DND-41 (cell line): ENCODE measurements at regions not wholly inside any gene's neighbourhood (a gene's known extent, or its start where the extent isn't known, plus 50 kb on each side); places are given as distances from the start of the nearest gene placed in this dataset.

Experiments used
- ATAC-seq: fragments of 200-7000 bp; cut with Tn5 transposase; 3 replicates; pipeline ENCODE4 v1.9.1; 2021; ENCODE audit warnings: low read depth; ENCODE audit not compliant: insufficient read depth
- DNase-seq: peaks from one replicate; pipeline ENCODE4 v3.0.0-alpha.2; 2020
- H2AFZ ChIP-seq: 2 replicates; pipeline ENCODE4 v1.6.0; 2012; ENCODE audit warnings: low read depth, low read length
- H3K27ac ChIP-seq: 2 replicates; pipeline ENCODE4 v1.5.1; 2012; ENCODE audit warnings: low read length, inconsistent platforms
- H3K27me3 ChIP-seq: fragments of 200-600 bp; sonication (generic); 2 replicates; pipeline ENCODE4 v1.6.0; 2012; ENCODE audit warnings: low read length, mild to moderate bottlenecking, inconsistent platforms; ENCODE audit not compliant: insufficient read depth, poor library complexity
- H3K36me3 ChIP-seq: 2 replicates; pipeline ENCODE4 v1.5.1; 2012; ENCODE audit warnings: low read length, inconsistent platforms; ENCODE audit not compliant: insufficient read depth
- H3K4me1 ChIP-seq: 2 replicates; pipeline ENCODE4 v1.5.1; 2012; ENCODE audit warnings: mild to moderate bottlenecking, low read length; ENCODE audit not compliant: insufficient read depth
- H3K4me2 ChIP-seq: 2 replicates; pipeline ENCODE4 v1.6.0; 2012; ENCODE audit warnings: mild to moderate bottlenecking, moderate library complexity, low read length, inconsistent platforms; ENCODE audit not compliant: insufficient read depth
- H3K4me3 ChIP-seq, 2 experiments: fragments of 200-600 bp in 1 of 2; shearing (Covaris generic) in 1 of 2; 2 replicates each; pipeline ENCODE4 v1.5.1; 2012 to 2016; ENCODE audit warnings: inconsistent platforms in 2 of 2, low read length in 2 of 2, mild to moderate bottlenecking in 2 of 2, low read depth in 1 of 2, moderate library complexity in 1 of 2
- H3K79me2 ChIP-seq: 2 replicates; pipeline ENCODE4 v1.6.0; 2012; ENCODE audit warnings: low read length, inconsistent platforms; ENCODE audit not compliant: insufficient read depth
- H3K9ac ChIP-seq: 2 replicates; pipeline ENCODE4 v1.6.0; 2012; ENCODE audit warnings: low read depth, mild to moderate bottlenecking, inconsistent platforms, low read length, moderate library complexity
- H3K9me3 ChIP-seq: 2 replicates; pipeline ENCODE4 v1.5.1; 2012; ENCODE audit warnings: low read length, moderate library complexity, mild to moderate bottlenecking, inconsistent platforms; ENCODE audit not compliant: insufficient read depth, severe bottlenecking
- H4K20me1 ChIP-seq: 2 replicates; pipeline ENCODE4 v1.6.0; 2012; ENCODE audit warnings: low read length; ENCODE audit not compliant: insufficient read depth
- CTCF ChIP-seq: IDR thresholded peaks from 2 replicates; pipeline ENCODE4 v1.5.1; 2012; ENCODE audit warnings: borderline replicate concordance, low read length, moderate library complexity, mild to moderate bottlenecking; ENCODE audit not compliant: poor library complexity, severe bottlenecking; ENCODE audit errors: extremely low read depth
- EZH2 ChIP-seq: IDR thresholded peaks from 3 replicates; pipeline ENCODE4 v1.6.1; 2012; ENCODE audit warnings: borderline replicate concordance, low read depth, mild to moderate bottlenecking, moderate library complexity, low read length, inconsistent platforms; ENCODE audit not compliant: severe bottlenecking

GRCh38 chr6:14373648-14374437 is 256.3 kb downstream of the CD83 start:
- Histone ChIP-seq H3K9me3 (no peaks in the 10 kb centered on the region), H3K27ac (no peak overlapping the region), H3K4me3 (no peak overlapping the region), H3K4me2 (no peak overlapping the region), H3K4me1 (peaks cover 24% of the 10 kb centered on the region), H3K27me3 (no peaks in the 10 kb centered on the region), H3K9ac (no peak overlapping the region), H3K79me2 (no peaks in the 10 kb centered on the region), H2AFZ (no peak overlapping the region), H3K36me3 (no peaks in the 10 kb centered on the region), H4K20me1 (no peaks in the 10 kb centered on the region)
- ATAC-seq (no peak), DNase-seq (no peak)
- TF ChIP-seq EZH2 (no peak), CTCF (no peak)

GRCh38 chr6:14375930-14376329 is 258.4 kb downstream of the CD83 start:
- TF ChIP-seq CTCF = no peak
- no peak for TF ChIP-seq EZH2
- Histone ChIP-seq H3K4me1 (peaks cover 40% of the 10 kb centered on the region), H2AFZ (peak overlapping the region; percentile 34), H3K27me3 (no peaks in the 10 kb centered on the region), H3K27ac (peak overlapping the region; percentile 67), H3K4me3 (no peak overlapping the region), H4K20me1 (no peaks in the 10 kb centered on the region), H3K36me3 (no peaks in the 10 kb centered on the region), H3K4me2 (peak overlapping the region; percentile 37), H3K79me2 (no peaks in the 10 kb centered on the region), H3K9ac (no peak overlapping the region), H3K9me3 (no peaks in the 10 kb centered on the region)
- DNase-seq = no peak
- peak; percentile 82 for ATAC-seq

GRCh38 chr6:14379568-14379967 is 262.0 kb downstream of the CD83 start:
- no peak overlapping the region for H3K9ac ChIP-seq
- no peaks in the 10 kb centered on the region for H3K36me3 ChIP-seq
- no peaks in the 10 kb centered on the region for H3K9me3 ChIP-seq
- no peaks in the 10 kb centered on the region for H3K27me3 ChIP-seq
- H2AFZ ChIP-seq = no peak overlapping the region
- DNase-seq (no peak), ATAC-seq (no peak)
- no peaks in the 10 kb centered on the region for H3K79me2 ChIP-seq
- no peak overlapping the region for H3K27ac ChIP-seq
- no peak overlapping the region for H3K4me2 ChIP-seq
- no peak overlapping the region for H3K4me3 ChIP-seq
- TF ChIP-seq CTCF (no peak), EZH2 (no peak)
- H4K20me1 ChIP-seq = no peaks in the 10 kb centered on the region
- H3K4me1 ChIP-seq = peaks cover 72% of the 10 kb centered on the region
